Naive B cell (primary cell): ENCODE measurements at regions not wholly inside any gene's neighbourhood (a gene's known extent, or its start where the extent isn't known, plus 50 kb on each side); places are given as distances from the start of the nearest gene placed in this dataset.

ENCODE experiments used
- ATAC-seq, 2 donors: fragments of 150-1000 bp; cut with Tn5 transposase; 2 replicates each; pipeline ENCODE4 v1.10.0; 2021; ENCODE audit warnings: low read depth in 2 of 2, mild to moderate bottlenecking in 2 of 2, moderate library complexity in 2 of 2
- DNase-seq: peaks from one replicate; pipeline ENCODE4 v3.0.0; 2022
- H3K27ac Mint-ChIP-seq, 6 donors: one replicate each; pipeline ENCODE4 v1.8.0; 2020 to 2022; ENCODE audit warnings: mild to moderate bottlenecking in 6 of 6, mixed read lengths in 6 of 6, moderate library complexity in 5 of 6, inconsistent platforms in 2 of 6
- H3K27me3 Mint-ChIP-seq, 3 donors: one replicate each; pipeline ENCODE4 v1.8.0; 2021 to 2022; ENCODE audit warnings: mixed read lengths in 3 of 3, mild to moderate bottlenecking in 1 of 3
- H3K36me3 Mint-ChIP-seq, 2 donors: one replicate each; pipeline ENCODE4 v1.8.0; 2020 to 2022; ENCODE audit warnings: mixed read lengths in 2 of 2, inconsistent platforms in 1 of 2, mild to moderate bottlenecking in 1 of 2
- H3K4me1 Mint-ChIP-seq, 3 donors: one replicate each; pipeline ENCODE4 v1.8.0; 2020 to 2022; ENCODE audit warnings: mixed read lengths in 3 of 3, inconsistent platforms in 1 of 3, mild to moderate bottlenecking in 1 of 3, moderate library complexity in 1 of 3
- H3K4me3 Mint-ChIP-seq, 8 donors: one replicate each; pipeline ENCODE4 v1.8.0; 2020 to 2022; ENCODE audit warnings: mild to moderate bottlenecking in 8 of 8, mixed read lengths in 8 of 8, moderate library complexity in 8 of 8, inconsistent platforms in 2 of 8
- H3K9me3 Mint-ChIP-seq, 7 donors: one replicate each; pipeline ENCODE4 v1.8.0; 2020 to 2022; ENCODE audit warnings: mixed read lengths in 7 of 7, mild to moderate bottlenecking in 5 of 7, inconsistent platforms in 2 of 7, moderate library complexity in 1 of 7

DNA sequence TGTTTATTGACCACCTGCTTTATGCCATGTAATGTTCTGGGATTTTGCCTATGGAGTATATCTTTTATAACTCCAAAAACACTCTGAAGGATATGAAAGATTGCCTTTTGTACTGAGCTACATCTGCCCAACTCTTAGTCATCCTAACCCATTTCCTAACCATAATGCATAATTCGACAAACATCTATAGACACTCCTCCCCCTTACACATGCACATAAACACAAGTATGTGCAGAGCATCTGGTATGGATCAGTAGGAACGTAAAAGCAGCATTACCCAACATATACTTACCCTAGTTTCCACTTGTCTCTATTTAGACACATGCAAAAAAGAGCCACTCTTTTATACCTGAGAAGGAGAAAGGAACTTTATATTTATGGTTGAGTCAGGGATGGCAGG lies 272.8 kb downstream of the FAM76B start:
- ATAC-seq: no peak
- no peak overlapping the region for H3K27ac Mint-ChIP-seq
- H3K9me3 Mint-ChIP-seq: no peaks in the 10 kb centered on the region
- H3K36me3 Mint-ChIP-seq: no peaks in the 10 kb centered on the region
- H3K4me3 Mint-ChIP-seq: no peak overlapping the region
- no peaks in the 10 kb centered on the region for H3K4me1 Mint-ChIP-seq
- no peak for DNase-seq
- H3K27me3 Mint-ChIP-seq: no peaks in the 10 kb centered on the region

DNA sequence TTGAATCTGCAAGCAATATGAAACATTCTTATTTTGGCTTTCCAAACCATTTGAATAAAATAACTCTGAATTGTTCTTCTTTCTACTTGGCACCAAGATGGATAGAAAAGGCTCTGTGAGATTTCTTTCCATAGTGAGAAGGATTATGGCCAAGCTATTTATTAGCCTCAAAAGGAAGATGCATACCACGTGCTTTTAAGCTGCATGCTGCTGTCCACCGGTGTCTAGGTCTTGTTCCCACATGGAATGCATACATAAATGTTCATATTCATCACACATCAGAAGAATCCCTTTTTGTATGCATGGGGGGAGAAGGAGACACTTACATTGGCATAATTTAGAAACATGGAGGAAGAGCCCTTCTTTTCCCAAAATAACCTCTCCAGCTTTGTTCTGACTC lies 273.4 kb downstream of the FAM76B start:
- DNase-seq (no peak), ATAC-seq (no peak)
- H3K9me3 Mint-ChIP-seq: no peaks in the 10 kb centered on the region
- no peaks in the 10 kb centered on the region for H3K4me1 Mint-ChIP-seq
- H3K4me3 Mint-ChIP-seq: no peak overlapping the region
- no peak overlapping the region for H3K27ac Mint-ChIP-seq
- no peaks in the 10 kb centered on the region for H3K36me3 Mint-ChIP-seq
- H3K27me3 Mint-ChIP-seq: no peaks in the 10 kb centered on the region

DNA sequence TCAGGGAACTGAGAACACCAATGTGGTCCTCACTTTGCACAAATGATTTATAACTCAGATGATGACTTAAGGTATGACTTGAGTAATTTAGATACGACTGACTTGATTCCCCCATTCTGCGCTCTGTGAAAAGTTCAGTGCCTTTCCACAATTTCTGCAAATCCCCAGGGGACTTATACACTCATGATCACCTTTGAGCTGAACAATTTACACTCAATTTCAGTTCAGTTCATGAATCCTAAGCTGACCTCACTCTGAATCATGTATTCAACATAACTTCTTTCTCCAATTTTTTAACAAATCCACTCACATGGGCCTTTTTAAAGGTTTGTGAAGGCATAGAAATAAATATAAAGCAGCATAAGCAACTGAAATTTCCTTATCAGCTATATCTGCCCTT lies 274.2 kb downstream of the FAM76B start:
- H3K27ac Mint-ChIP-seq: no peak overlapping the region
- ATAC-seq (no peak), DNase-seq (no peak)
- no peaks in the 10 kb centered on the region for H3K4me1 Mint-ChIP-seq
- H3K27me3 Mint-ChIP-seq: no peaks in the 10 kb centered on the region
- no peaks in the 10 kb centered on the region for H3K36me3 Mint-ChIP-seq
- no peak overlapping the region for H3K4me3 Mint-ChIP-seq
- no peaks in the 10 kb centered on the region for H3K9me3 Mint-ChIP-seq

DNA sequence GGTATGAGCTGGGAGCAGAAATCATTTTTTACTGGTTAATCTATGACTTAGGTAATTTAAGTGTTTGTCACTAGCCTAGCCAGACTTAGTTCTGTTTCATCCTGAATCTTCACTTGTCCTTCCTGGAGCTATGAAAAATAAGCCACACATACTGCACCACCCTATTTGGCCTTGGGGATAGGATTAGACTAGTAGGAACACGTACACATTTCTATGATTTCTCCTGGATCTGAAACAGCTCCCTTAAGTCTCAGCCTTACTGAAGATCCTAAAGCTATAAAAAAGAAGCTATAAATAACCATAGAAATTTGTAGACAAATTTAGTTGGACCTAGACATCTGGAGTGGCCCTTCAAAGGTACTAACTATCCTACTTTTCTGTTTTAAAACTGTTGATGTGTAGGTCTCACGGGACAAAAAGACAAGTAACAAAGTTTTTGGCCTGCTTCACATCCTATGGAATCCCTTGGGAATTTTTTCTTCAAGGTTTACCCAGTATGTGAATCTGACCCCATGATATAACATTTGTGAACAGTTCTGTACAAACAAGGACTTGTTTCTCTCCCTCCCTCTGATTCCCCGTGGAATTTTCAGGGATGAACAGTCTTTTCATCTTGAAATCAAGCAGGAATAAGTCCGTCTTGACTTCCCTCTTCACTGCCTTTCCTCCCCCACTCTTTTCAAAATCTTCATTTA lies 275.0 kb downstream of the FAM76B start:
- no peak overlapping the region for H3K4me3 Mint-ChIP-seq
- ATAC-seq (no peak), DNase-seq (no peak)
- no peaks in the 10 kb centered on the region for H3K9me3 Mint-ChIP-seq
- no peaks in the 10 kb centered on the region for H3K4me1 Mint-ChIP-seq
- no peaks in the 10 kb centered on the region for H3K36me3 Mint-ChIP-seq
- H3K27me3 Mint-ChIP-seq: no peaks in the 10 kb centered on the region
- H3K27ac Mint-ChIP-seq: no peak overlapping the region

DNA sequence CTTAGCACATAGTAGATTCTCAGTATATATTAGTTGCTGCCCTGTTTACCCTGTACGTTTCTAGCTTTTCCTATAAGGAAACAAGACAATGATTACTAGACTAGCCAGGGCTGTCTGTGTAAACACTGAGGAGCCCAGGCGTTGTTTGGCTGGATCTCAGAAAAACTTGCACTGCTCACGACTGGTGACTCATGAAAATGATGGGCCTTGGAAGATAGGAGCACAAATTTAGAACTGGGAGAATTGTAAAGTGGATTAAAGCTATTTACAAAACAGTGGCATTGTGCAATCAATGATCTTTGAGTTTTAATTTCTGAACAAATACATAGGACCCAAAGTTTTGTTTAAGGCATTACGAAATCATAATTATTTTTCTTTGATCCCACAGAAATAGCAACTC lies 276.9 kb downstream of the FAM76B start:
- no peaks in the 10 kb centered on the region for H3K4me1 Mint-ChIP-seq
- H3K4me3 Mint-ChIP-seq: no peak overlapping the region
- H3K36me3 Mint-ChIP-seq: no peaks in the 10 kb centered on the region

DNA sequence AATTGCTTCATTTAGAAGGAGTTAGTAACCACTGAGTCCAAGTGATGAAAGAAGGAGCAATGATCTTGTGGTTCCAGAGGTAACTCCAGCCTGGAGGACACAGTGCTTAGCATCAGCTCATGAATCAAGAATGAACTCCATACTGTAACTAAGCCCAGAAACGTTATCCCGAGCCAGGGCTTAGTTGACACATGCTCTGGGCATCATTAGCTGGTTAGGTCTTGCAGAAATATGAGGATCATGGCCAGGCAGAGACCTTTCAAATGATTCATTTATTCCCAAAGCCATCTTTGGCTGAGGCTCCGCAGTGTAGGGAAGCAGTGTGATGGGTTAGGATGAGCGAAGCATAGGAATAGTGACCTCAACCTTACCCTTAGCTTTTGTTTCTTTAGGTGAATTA lies 277.4 kb downstream of the FAM76B start:
- Mint-ChIP-seq H3K9me3 (no peaks in the 10 kb centered on the region), H3K36me3 (no peaks in the 10 kb centered on the region), H3K27me3 (peaks cover 0 to 9% (median 4%) of the 10 kb centered on the region in 3 donors), H3K4me3 (no peak overlapping the region), H3K4me1 (no peaks in the 10 kb centered on the region), H3K27ac (no peak overlapping the region)
- no peak for ATAC-seq
- DNase-seq: no peak

More for the DNA sequence above, 276.9 kb downstream of the FAM76B start:
- ATAC-seq: no peak
- no peak overlapping the region for H3K27ac Mint-ChIP-seq
- DNase-seq: no peak
- no peaks in the 10 kb centered on the region for H3K9me3 Mint-ChIP-seq
- H3K27me3 Mint-ChIP-seq: peaks cover 0 to 7% (median 4%) of the 10 kb centered on the region in 3 donors

DNA sequence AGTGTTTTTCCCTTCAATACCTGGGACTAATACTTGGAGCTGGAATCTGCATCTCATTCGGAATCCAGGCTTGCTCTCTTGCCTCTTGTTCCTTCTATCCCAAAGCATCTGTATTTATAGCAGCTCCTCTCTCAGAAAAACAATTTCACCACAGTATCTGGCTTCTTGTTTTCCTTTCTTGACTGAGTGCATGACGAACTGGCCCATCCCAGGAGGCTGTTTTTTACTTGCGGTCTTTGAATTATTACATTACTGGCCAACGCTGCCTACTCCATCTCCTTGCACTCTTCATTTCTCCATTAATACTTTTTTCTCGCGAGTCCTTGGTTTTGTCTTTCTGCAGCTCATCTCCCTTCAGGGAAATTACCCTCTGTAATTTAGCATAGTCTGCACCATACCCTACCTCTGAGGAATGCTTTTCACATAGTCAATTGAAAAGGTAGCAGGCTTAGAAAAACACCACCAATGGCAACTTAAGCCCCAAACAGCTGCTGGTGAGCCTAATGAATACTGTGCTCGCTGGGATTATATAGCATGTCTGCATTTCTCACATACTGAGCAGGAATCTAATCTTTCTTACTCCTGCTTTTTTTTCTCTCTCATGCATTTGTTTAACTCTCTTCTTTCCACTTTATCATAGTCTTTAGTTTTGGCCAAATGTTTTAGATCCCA lies 277.4 kb upstream of the SESN3 start:
- ATAC-seq (no peak), DNase-seq (no peak)
- Mint-ChIP-seq H3K27me3 (peaks cover 4 to 30% (median 6%) of the 10 kb centered on the region in 3 donors), H3K36me3 (no peaks in the 10 kb centered on the region), H3K9me3 (peaks cover 0 to 4% (median 0%) of the 10 kb centered on the region in 7 donors), H3K4me1 (peaks cover 0 to 11% (median 5%) of the 10 kb centered on the region in 3 donors), H3K4me3 (no peak overlapping the region), H3K27ac (no peak overlapping the region)

DNA sequence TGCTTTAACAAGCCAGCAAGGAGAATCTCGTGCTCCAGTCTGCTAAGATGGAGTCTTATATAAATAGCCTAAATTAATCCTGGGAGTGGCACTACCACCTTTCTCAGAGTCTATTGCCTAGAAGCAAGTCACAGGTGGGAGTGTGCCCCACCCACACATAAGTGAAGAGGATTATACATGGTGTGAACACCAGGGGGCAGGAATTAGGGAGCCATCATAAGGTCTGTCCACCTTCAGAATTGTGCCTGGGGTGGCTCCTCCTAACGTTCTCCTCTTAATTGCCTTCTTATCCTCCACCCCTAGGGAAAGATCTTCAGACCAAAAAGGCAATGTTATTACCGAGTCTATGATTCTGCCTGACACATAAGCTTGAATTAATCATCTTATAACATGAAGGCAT lies 276.8 kb upstream of the SESN3 start:
- no peak overlapping the region for H3K27ac Mint-ChIP-seq
- H3K27me3 Mint-ChIP-seq: peaks cover 4 to 35% (median 6%) of the 10 kb centered on the region in 3 donors

DNA sequence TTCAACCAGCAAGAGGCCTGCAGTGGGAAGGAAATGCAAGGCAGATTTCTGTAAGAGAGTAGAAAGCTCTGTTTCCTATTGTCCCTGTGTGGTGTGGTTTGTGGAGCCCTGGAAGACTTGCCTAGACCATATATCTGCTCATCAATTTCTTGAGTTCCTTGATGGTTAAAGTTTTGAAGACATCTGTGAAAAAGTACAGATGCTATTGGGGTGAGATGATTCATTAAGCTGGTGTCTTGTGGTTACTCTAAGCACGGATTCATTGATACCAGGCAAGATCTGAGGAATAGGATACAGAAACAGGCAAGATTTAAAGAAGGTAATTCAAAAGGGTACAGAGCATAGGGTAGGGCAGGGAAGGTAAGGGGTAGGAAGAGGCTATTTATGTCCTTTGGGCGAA lies 275.8 kb upstream of the SESN3 start:
- H3K9me3 Mint-ChIP-seq: peaks cover 0 to 4% (median 0%) of the 10 kb centered on the region in 7 donors
- H3K4me3 Mint-ChIP-seq: no peak overlapping the region
- no peak overlapping the region for H3K27ac Mint-ChIP-seq
- H3K36me3 Mint-ChIP-seq: no peaks in the 10 kb centered on the region
- peaks cover 4 to 36% (median 6%) of the 10 kb centered on the region in 3 donors for H3K27me3 Mint-ChIP-seq
- peaks cover 0 to 11% (median 5%) of the 10 kb centered on the region in 3 donors for H3K4me1 Mint-ChIP-seq
- ATAC-seq (no peak), DNase-seq (no peak)

More for the DNA sequence above, 276.8 kb upstream of the SESN3 start:
- H3K36me3 Mint-ChIP-seq: no peaks in the 10 kb centered on the region
- DNase-seq (no peak), ATAC-seq (no peak)
- H3K9me3 Mint-ChIP-seq: peaks cover 0 to 4% (median 0%) of the 10 kb centered on the region in 7 donors
- H3K4me3 Mint-ChIP-seq: no peak overlapping the region
- peaks cover 0 to 11% (median 5%) of the 10 kb centered on the region in 3 donors for H3K4me1 Mint-ChIP-seq

DNA sequence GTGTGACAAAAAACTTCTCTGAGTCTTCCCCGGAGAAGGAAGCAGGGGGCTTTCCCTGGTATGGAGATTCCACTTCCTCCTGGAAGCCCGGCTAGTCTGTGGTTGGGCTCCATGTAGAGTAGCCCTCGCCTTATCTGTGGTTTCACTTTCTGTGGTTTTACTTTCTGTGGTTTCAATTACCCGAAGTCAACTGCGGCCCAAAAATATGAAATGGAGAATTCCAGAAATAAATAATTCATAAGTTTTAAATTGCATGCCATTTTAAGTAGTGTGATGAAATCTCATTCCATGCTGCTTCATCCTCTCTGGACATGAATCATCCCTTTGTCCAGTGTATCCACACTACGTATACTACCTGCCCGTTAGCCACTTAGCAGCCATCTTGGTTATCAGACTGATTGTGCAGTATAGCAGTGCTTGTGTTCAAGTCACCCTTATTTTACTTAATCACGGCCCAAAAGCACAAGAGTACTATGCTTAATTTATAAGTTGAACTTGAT lies 275.0 kb upstream of the SESN3 start:
- peaks cover 0 to 4% (median 0%) of the 10 kb centered on the region in 7 donors for H3K9me3 Mint-ChIP-seq
- ATAC-seq (no peak), DNase-seq (no peak)
- peaks cover 4 to 36% (median 6%) of the 10 kb centered on the region in 3 donors for H3K27me3 Mint-ChIP-seq
- peaks cover 0 to 11% (median 5%) of the 10 kb centered on the region in 3 donors for H3K4me1 Mint-ChIP-seq
- no peak overlapping the region for H3K27ac Mint-ChIP-seq
- H3K36me3 Mint-ChIP-seq: no peaks in the 10 kb centered on the region
- peak overlapping the region in 1 of 8 donors; percentile 5 for H3K4me3 Mint-ChIP-seq

DNA sequence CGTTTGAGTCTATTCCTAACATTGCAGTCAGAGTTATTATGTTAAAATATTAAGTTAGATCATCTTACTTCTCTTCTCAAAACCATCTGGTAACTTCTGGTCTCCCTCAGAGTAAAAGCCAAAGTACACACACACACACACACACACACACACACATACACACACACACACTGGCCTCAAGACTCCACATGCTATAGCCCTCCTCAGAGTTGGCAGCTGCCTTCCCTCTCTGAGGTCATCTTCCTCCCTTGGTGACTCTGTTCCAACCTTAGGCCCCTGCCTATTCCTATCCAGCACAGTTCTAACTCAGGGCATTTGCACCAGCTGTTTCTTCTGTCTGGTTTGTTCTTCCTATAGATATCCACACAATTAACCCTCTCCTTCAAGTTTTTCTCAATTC lies 272.0 kb upstream of the SESN3 start:
- peak overlapping the region in 1 of 6 donors; percentile 62 for H3K27ac Mint-ChIP-seq
- H3K9me3 Mint-ChIP-seq: peaks cover 0 to 4% (median 0%) of the 10 kb centered on the region in 7 donors
- H3K36me3 Mint-ChIP-seq: no peaks in the 10 kb centered on the region
- no peak overlapping the region for H3K4me3 Mint-ChIP-seq
- H3K27me3 Mint-ChIP-seq: peaks cover 4 to 39% (median 12%) of the 10 kb centered on the region in 3 donors
- peaks cover 0 to 11% (median 5%) of the 10 kb centered on the region in 3 donors for H3K4me1 Mint-ChIP-seq
- ATAC-seq (no peak), DNase-seq (no peak)

DNA sequence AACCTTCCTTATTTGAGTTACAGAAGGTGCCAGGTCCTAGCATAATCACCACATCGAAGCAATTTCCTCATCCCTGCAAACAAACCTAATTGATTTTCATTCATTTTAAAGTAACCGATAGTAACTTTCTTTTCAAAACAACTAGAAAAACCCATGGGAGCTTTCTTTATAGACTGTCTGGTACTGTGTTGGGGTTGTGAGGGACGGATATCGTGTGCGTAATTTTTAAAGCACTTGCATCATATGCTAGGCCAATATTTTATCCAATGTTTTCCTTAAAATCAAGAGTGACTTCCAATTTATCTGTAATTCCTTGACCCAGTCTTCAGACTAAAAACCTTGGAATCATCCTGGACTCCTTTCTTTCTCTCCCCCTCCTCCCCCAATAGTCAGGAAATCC lies 271.5 kb upstream of the SESN3 start:
- Mint-ChIP-seq H3K9me3 (peaks cover 0 to 4% (median 0%) of the 10 kb centered on the region in 7 donors), H3K4me3 (no peak overlapping the region), H3K27me3 (peaks cover 4 to 34% (median 12%) of the 10 kb centered on the region in 3 donors), H3K36me3 (no peaks in the 10 kb centered on the region), H3K27ac (peak overlapping the region in 1 of 6 donors; percentile 62), H3K4me1 (peaks cover 0 to 11% (median 5%) of the 10 kb centered on the region in 3 donors)
- ATAC-seq (no peak), DNase-seq (no peak)

DNA sequence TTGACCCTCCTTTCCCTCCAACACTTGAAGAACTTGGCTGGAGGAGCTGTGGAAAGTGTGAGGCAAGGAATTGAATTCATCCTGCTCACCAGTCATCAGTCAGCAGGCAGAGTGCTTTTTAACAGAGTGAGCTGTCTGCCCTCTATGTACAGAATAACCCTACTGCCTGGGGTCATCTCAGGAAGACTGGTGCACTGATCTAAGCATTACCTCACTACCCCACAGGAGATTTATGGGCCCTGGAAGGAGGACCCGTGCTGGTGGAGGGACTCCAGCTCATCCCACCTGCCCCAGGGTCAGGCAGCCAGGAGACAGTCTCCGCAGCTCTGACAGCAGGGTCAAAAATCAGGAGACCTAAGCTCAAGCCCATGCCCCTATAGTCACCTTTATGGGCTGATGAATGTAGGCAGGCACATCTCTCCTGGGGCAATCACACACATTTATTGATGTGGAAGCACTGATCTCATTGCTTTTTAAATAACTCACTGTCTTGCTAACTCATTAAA lies 270.8 kb upstream of the SESN3 start:
- Mint-ChIP-seq H3K27ac (no peak overlapping the region), H3K27me3 (peaks cover 4 to 30% (median 12%) of the 10 kb centered on the region in 3 donors), H3K4me1 (peaks cover 0 to 11% (median 5%) of the 10 kb centered on the region in 3 donors)

DNA sequence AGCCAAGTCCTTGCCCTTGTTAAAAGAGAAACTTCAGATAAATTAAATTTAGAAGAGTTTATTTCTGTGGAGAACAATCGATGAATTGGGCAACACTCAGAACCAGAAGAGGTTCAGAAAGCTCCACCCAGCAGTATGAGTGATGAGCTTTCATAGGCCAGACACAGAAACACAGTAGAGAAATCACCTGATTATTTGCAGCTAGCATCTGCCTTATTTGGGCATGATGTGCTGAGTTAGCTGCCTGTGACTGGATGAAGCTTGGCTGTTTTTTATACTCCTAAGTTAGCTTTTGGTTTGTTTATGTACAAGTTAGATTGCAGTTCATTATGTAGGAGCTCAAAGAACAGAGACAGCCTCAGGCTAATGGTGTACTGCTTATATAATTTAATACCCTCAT lies 269.5 kb upstream of the SESN3 start:
- Mint-ChIP-seq H3K4me1 (peaks cover 0 to 2% (median 1%) of the 10 kb centered on the region in 3 donors), H3K27ac (no peak overlapping the region)
- no peak for DNase-seq

More for the DNA sequence above, 270.8 kb upstream of the SESN3 start:
- no peak for DNase-seq
- no peaks in the 10 kb centered on the region for H3K36me3 Mint-ChIP-seq
- no peak for ATAC-seq
- no peak overlapping the region for H3K4me3 Mint-ChIP-seq
- peaks cover 0 to 2% (median 0%) of the 10 kb centered on the region in 7 donors for H3K9me3 Mint-ChIP-seq

More for the DNA sequence above, 269.5 kb upstream of the SESN3 start:
- no peak for ATAC-seq
- peaks cover 4 to 26% (median 12%) of the 10 kb centered on the region in 3 donors for H3K27me3 Mint-ChIP-seq
- H3K36me3 Mint-ChIP-seq: no peaks in the 10 kb centered on the region
- no peaks in the 10 kb centered on the region for H3K9me3 Mint-ChIP-seq
- H3K4me3 Mint-ChIP-seq: no peak overlapping the region
